ENCODE measurements at regions not wholly inside any gene's neighbourhood (a gene's known extent, or its start where the extent isn't known, plus 50 kb on each side); places are given as distances from the start of the nearest gene placed in this dataset.
"Not testable (repeated sequence)": the region's sequence is repeated elsewhere in the genome, so short reads cannot be mapped to it uniquely, and the experiment has no call there.

- not testable (repeated sequence) for DNase-seq (ENCODE audit: low spot score); H3K9me3 ChIP-seq (ENCODE audit: low read depth)
Observed at GRCh38 chr2:90151805-90152204, 1460.3 kb downstream of the RPIA start.

GRCh38 chr2:90170978-90171377 lies 1479.5 kb downstream of the RPIA start:
- WGBS (ENCODE audit: low lambda C conversion rate, missing lambda C conversion rate): 56% methylated on average over 1 of the region's 1 CpG
- DNase-seq (ENCODE audit: low spot score); H3K4me1 ChIP-seq (ENCODE audit: insufficient read depth); H3K4me3 ChIP-seq; H3K9me2 ChIP-seq (replicated peaks; ENCODE audit: insufficient read depth); H3K36me3 ChIP-seq (replicated peaks; ENCODE audit: insufficient read depth, low read depth); H2AFZ ChIP-seq; H3K4me2 ChIP-seq; H3K79me2 ChIP-seq; H3K27me3 ChIP-seq; H4K20me1 ChIP-seq (ENCODE audit: insufficient read depth, poor library complexity, severe bottlenecking); H3K9me3 ChIP-seq (ENCODE audit: low read depth); H3K27ac ChIP-seq: not testable (repeated sequence)

More at GRCh38 chr2:90151805-90152204, 1460.3 kb downstream of the RPIA start:
- not testable (repeated sequence) for H2AFZ ChIP-seq; H3K27ac ChIP-seq; H3K27me3 ChIP-seq; H3K4me2 ChIP-seq; H4K20me1 ChIP-seq (ENCODE audit: insufficient read depth, poor library complexity, severe bottlenecking); H3K4me1 ChIP-seq (ENCODE audit: insufficient read depth); H3K9me2 ChIP-seq (replicated peaks; ENCODE audit: insufficient read depth); H3K4me3 ChIP-seq; H3K36me3 ChIP-seq (replicated peaks; ENCODE audit: insufficient read depth, low read depth); H3K79me2 ChIP-seq

GRCh38 chr2:90173081-90173480 lies 1481.6 kb downstream of the RPIA start:
- not testable (repeated sequence) for DNase-seq (ENCODE audit: low spot score); H3K4me1 ChIP-seq (ENCODE audit: insufficient read depth); H3K4me3 ChIP-seq; H3K4me2 ChIP-seq; H3K27me3 ChIP-seq; H3K9me3 ChIP-seq (ENCODE audit: low read depth); H3K36me3 ChIP-seq (replicated peaks; ENCODE audit: insufficient read depth, low read depth); H3K9me2 ChIP-seq (replicated peaks; ENCODE audit: insufficient read depth); H3K79me2 ChIP-seq; H2AFZ ChIP-seq; H3K27ac ChIP-seq; H4K20me1 ChIP-seq (ENCODE audit: insufficient read depth, poor library complexity, severe bottlenecking)
- 58% methylated on average over 2 of the region's 2 CpGs for WGBS (ENCODE audit: low lambda C conversion rate, missing lambda C conversion rate)

GRCh38 chr2:90179591-90179990 lies 1488.1 kb downstream of the RPIA start:
- not testable (repeated sequence) for H3K9me3 ChIP-seq (ENCODE audit: low read depth); H3K4me3 ChIP-seq; H4K20me1 ChIP-seq (ENCODE audit: insufficient read depth, poor library complexity, severe bottlenecking); H3K27me3 ChIP-seq; H3K36me3 ChIP-seq (replicated peaks; ENCODE audit: insufficient read depth, low read depth); H2AFZ ChIP-seq; H3K79me2 ChIP-seq; H3K4me2 ChIP-seq; H3K4me1 ChIP-seq (ENCODE audit: insufficient read depth); H3K9me2 ChIP-seq (replicated peaks; ENCODE audit: insufficient read depth); H3K27ac ChIP-seq; DNase-seq (ENCODE audit: low spot score)
- WGBS (ENCODE audit: low lambda C conversion rate, missing lambda C conversion rate): 30% methylated on average over 3 of the region's 3 CpGs

DNA sequence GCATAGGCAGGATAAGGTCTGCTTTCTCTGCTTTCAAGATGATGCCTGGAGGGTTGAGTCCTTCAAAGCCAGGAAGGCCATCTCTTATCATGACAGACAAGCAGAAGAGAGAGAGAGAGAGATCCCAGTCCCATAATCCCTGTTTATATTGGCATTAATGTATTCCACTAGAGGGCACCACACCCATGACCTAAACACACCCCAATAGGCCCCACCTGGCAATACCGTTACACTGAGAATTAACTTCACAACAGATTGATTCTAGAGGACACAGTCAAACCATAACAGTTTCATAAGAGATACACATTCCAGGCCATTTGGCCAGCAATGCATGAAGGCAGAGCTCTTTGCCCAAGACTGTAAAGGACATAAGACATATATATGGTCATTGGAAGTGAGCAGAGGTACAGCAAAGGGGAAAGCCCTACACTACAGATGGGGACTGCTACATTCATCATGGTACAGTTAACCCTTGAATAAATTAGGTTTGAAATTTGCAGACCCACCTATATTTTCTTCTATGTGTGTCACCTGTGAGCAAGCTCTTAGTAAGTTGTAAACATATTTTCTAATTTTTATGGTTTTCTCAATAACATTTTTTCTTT lies 1516.1 kb downstream of the RPIA start:
- no peak for TF ChIP-seq EZH2phosphoT487 (IDR thresholded peaks at IDR 0.05; ENCODE audit: low read depth, severe bottlenecking, unreplicated experiment)
- TF ChIP-seq, protein P1, sequence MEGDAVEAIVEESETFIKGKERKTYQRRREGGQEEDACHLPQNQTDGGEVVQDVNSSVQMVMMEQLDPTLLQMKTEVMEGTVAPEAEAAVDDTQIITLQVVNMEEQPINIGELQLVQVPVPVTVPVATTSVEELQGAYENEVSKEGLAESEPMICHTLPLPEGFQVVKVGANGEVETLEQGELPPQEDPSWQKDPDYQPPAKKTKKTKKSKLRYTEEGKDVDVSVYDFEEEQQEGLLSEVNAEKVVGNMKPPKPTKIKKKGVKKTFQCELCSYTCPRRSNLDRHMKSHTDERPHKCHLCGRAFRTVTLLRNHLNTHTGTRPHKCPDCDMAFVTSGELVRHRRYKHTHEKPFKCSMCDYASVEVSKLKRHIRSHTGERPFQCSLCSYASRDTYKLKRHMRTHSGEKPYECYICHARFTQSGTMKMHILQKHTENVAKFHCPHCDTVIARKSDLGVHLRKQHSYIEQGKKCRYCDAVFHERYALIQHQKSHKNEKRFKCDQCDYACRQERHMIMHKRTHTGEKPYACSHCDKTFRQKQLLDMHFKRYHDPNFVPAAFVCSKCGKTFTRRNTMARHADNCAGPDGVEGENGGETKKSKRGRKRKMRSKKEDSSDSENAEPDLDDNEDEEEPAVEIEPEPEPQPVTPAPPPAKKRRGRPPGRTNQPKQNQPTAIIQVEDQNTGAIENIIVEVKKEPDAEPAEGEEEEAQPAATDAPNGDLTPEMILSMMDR (IDR thresholded peaks at IDR 0.05; ENCODE audit: poor library complexity): no peak
- TF ChIP-seq EZH2 (IDR thresholded peaks at IDR 0.05; ENCODE audit: borderline replicate concordance): no peak
- H3K27me3 ChIP-seq: no peaks in the 10 kb centered on the region

More for the DNA sequence above, 1516.1 kb downstream of the RPIA start:
- H4K20me1 ChIP-seq (ENCODE audit: insufficient read depth, poor library complexity, severe bottlenecking): no peaks in the 10 kb centered on the region
- no peak for DNase-seq (ENCODE audit: low spot score)
- no peak overlapping the region for H3K4me2 ChIP-seq
- no peak overlapping the region for H3K27ac ChIP-seq
- no peaks in the 10 kb centered on the region for H3K79me2 ChIP-seq
- no peaks in the 10 kb centered on the region for H3K9me2 ChIP-seq (replicated peaks; ENCODE audit: insufficient read depth)
- no peak overlapping the region for H2AFZ ChIP-seq
- peaks cover 3% of the 10 kb centered on the region for H3K9me3 ChIP-seq (ENCODE audit: low read depth)
- WGBS (ENCODE audit: low lambda C conversion rate, missing lambda C conversion rate): 67% methylated on average over 1 of the region's 1 CpG
- H3K4me1 ChIP-seq (ENCODE audit: insufficient read depth): no peaks in the 10 kb centered on the region
- no peaks in the 10 kb centered on the region for H3K36me3 ChIP-seq (replicated peaks; ENCODE audit: insufficient read depth, low read depth)
- H3K4me3 ChIP-seq: no peak overlapping the region
